Breast epithelium (tissue), 4 donors: ENCODE measurements at regions not wholly inside any gene's neighbourhood (a gene's known extent, or its start where the extent isn't known, plus 50 kb on each side); places are given as distances from the start of the nearest gene placed in this dataset.
"Not testable (repeated sequence)": the region's sequence is repeated elsewhere in the genome, so short reads cannot be mapped to it uniquely, and the experiment has no call there.

Source experiments
- DNase-seq, 2 donors: peaks; one replicate each; pipeline ENCODE4 v3.0.0-alpha.2; 2019; ENCODE audit warnings: low spot score in 2 of 2
- H3K27ac ChIP-seq, 2 donors: fragments of 200-600 bp; sonication (generic) in 1 of 2; one replicate each; pipeline ENCODE4 v1.5.1; 2016 to 2019; ENCODE audit warnings: mild to moderate bottlenecking in 1 of 2
- H3K27me3 ChIP-seq, 2 donors: fragments of 200-600 bp; sonication (generic) in 1 of 2; one replicate each; pipeline versions ENCODE4 v1.5.1 to v1.6.0; 2017 to 2019; ENCODE audit warnings: control low read depth in 1 of 2, mild to moderate bottlenecking in 1 of 2
- H3K36me3 ChIP-seq: fragments of 200-600 bp; one replicate; pipeline ENCODE4 v1.5.1; 2019
- H3K4me1 ChIP-seq, 2 donors: fragments of 200-600 bp; sonication (generic); one replicate each; pipeline ENCODE4 v1.5.1; 2016 to 2019; ENCODE audit warnings: control low read depth in 1 of 2
- H3K4me3 ChIP-seq, 3 donors: fragments of 200-600 bp; sonication (generic); 1 replicate in 2 of 3; 2 replicates in 1 of 3; pipeline ENCODE4 v1.5.1; 2016 to 2019; ENCODE audit warnings: mild to moderate bottlenecking in 3 of 3, moderate library complexity in 2 of 3
- H3K9me3 ChIP-seq, 2 donors: fragments of 200-600 bp; sonication (generic) in 1 of 2; one replicate each; pipeline ENCODE4 v1.5.1; 2016 to 2019; ENCODE audit warnings: control low read depth in 1 of 2
- POLR2A ChIP-seq: fragments of 450-650 bp; IDR thresholded peaks from one replicate; pipeline ENCODE4 v1.6.1; 2016; ENCODE audit warnings: antibody characterized with exemption, mild to moderate bottlenecking, moderate library complexity
- POLR2AphosphoS5 ChIP-seq, 3 donors: sonication (generic); formaldehyde crosslinking; IDR thresholded peaks; one replicate each; pipeline ENCODE4 v1.6.1; 2017; ENCODE audit warnings: antibody characterized with exemption in 3 of 3
- intact Hi-C: fragments of 100-400 bp; cut with DNase I; formaldehyde crosslinking; loops from one replicate; pipeline ENCODE4 v1.15.1; 2023; ENCODE audit warnings: low total_unique reads
- TF ChIP-seq, protein P1 (sequence below), 3 donors: fragments of 450-650 bp; IDR thresholded peaks; one replicate each; pipeline ENCODE4 v1.5.1; 2016 to 2017; ENCODE audit warnings: antibody characterized with exemption in 3 of 3, mild to moderate bottlenecking in 3 of 3, moderate library complexity in 3 of 3

- H3K4me1 ChIP-seq, result no peaks in the 10 kb centered on the region
- TF ChIP-seq POLR2AphosphoS5 (IDR thresholded peaks at IDR 0.05), result no peak
- TF ChIP-seq, protein P1, sequence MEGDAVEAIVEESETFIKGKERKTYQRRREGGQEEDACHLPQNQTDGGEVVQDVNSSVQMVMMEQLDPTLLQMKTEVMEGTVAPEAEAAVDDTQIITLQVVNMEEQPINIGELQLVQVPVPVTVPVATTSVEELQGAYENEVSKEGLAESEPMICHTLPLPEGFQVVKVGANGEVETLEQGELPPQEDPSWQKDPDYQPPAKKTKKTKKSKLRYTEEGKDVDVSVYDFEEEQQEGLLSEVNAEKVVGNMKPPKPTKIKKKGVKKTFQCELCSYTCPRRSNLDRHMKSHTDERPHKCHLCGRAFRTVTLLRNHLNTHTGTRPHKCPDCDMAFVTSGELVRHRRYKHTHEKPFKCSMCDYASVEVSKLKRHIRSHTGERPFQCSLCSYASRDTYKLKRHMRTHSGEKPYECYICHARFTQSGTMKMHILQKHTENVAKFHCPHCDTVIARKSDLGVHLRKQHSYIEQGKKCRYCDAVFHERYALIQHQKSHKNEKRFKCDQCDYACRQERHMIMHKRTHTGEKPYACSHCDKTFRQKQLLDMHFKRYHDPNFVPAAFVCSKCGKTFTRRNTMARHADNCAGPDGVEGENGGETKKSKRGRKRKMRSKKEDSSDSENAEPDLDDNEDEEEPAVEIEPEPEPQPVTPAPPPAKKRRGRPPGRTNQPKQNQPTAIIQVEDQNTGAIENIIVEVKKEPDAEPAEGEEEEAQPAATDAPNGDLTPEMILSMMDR (IDR thresholded peaks at IDR 0.05), result no peak
- TF ChIP-seq POLR2A, result no peak
- H3K27ac ChIP-seq, result no peak overlapping the region
- no peaks in the 10 kb centered on the region for H3K27me3 ChIP-seq
- no peak overlapping the region for H3K4me3 ChIP-seq
- intact Hi-C loops, result no loop called here
- H3K36me3 ChIP-seq, result no peaks in the 10 kb centered on the region
- no peaks in the 10 kb centered on the region for H3K9me3 ChIP-seq
- DNase-seq, result no peak
These were observed 966.7 kb upstream of the ROBO1 start for GRCh38 chr3:80734483-80734882.

DNA sequence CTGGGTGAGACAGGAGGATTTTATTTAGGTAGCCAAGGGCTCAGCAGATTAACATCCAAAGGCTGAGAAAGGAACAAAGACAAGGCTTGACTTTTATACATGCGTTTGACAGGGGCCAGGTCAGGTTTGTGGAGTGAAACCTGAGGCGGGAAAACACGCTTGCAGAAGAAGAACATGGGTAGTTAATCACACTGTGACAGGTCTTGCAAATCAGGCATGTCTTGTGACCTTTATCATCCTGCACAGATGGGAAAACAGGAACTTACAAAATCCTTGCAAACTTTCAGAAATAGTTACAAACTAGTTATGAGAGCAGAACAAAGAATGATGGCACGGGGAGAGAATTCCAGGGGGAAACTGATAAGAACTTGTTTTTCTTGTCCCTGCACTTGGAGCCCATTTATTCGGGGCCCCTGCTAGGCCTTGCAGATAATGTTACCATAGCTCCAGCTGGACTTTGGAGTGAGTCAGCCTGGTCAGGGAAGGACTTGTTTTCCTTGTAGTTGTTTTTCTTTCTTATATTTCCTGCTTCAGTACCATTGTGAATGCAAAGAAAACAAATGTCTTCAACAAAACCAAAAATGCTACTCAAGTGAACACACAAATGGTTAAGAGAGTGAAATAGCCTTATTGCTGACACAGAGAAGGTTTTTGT lies 965.9 kb upstream of the ROBO1 start:
- H3K4me3 ChIP-seq, result no peak overlapping the region
- no peaks in the 10 kb centered on the region for H3K36me3 ChIP-seq
- H3K27me3 ChIP-seq, result no peaks in the 10 kb centered on the region
- H3K27ac ChIP-seq, result no peak overlapping the region
- H3K4me1 ChIP-seq, result no peaks in the 10 kb centered on the region
- TF ChIP-seq POLR2AphosphoS5 (IDR thresholded peaks at IDR 0.05) (no peak), POLR2A (no peak)
- TF ChIP-seq, protein P1 (IDR thresholded peaks at IDR 0.05), result no peak
- H3K9me3 ChIP-seq, result no peaks in the 10 kb centered on the region
- DNase-seq, result no peak
- intact Hi-C loops, result no loop called here

GRCh38 chr3:80727561-80727960 lies 959.8 kb upstream of the ROBO1 start:
- H3K4me3 ChIP-seq, H3K27ac ChIP-seq, DNase-seq, H3K4me1 ChIP-seq, H3K27me3 ChIP-seq, H3K36me3 ChIP-seq, H3K9me3 ChIP-seq, intact Hi-C loops: not testable (repeated sequence)

- H3K4me1 ChIP-seq, H3K36me3 ChIP-seq, H3K4me3 ChIP-seq, intact Hi-C loops, H3K27me3 ChIP-seq, DNase-seq, H3K27ac ChIP-seq: not testable (repeated sequence)
- peaks cover 11 to 12% of the 10 kb centered on the region in 2 donors for H3K9me3 ChIP-seq
These were observed 942.0 kb upstream of the ROBO1 start for GRCh38 chr3:80709597-80710322.

GRCh38 chr3:80705290-80705689 lies 937.5 kb upstream of the ROBO1 start:
- intact Hi-C loops, result no loop called here
- no peak overlapping the region for H3K4me3 ChIP-seq
- H3K9me3 ChIP-seq, result peaks cover 11 to 12% of the 10 kb centered on the region in 2 donors
- no peaks in the 10 kb centered on the region for H3K4me1 ChIP-seq
- H3K36me3 ChIP-seq, result no peaks in the 10 kb centered on the region
- TF ChIP-seq, protein P1 (IDR thresholded peaks at IDR 0.05), result no peak
- no peak for TF ChIP-seq POLR2A
- TF ChIP-seq POLR2AphosphoS5 (IDR thresholded peaks at IDR 0.05), result no peak
- H3K27me3 ChIP-seq, result no peaks in the 10 kb centered on the region
- no peak overlapping the region for H3K27ac ChIP-seq
- no peak for DNase-seq

- no peaks in the 10 kb centered on the region for H3K27me3 ChIP-seq
- no peak for DNase-seq
- no peak overlapping the region for H3K27ac ChIP-seq
- H3K9me3 ChIP-seq, result peaks cover 8 to 12% of the 10 kb centered on the region in 2 donors
- H3K4me1 ChIP-seq, result no peaks in the 10 kb centered on the region
- TF ChIP-seq POLR2A (no peak), POLR2AphosphoS5 (IDR thresholded peaks at IDR 0.05) (no peak)
- TF ChIP-seq, protein P1 (IDR thresholded peaks at IDR 0.05), result no peak
- H3K4me3 ChIP-seq, result no peak overlapping the region
- intact Hi-C loops, result no loop called here
- H3K36me3 ChIP-seq, result no peaks in the 10 kb centered on the region
These were observed 933.6 kb upstream of the ROBO1 start for GRCh38 chr3:80701349-80701748.
